T-cell (primary cell): ENCODE measurements at regions not wholly inside any gene's neighbourhood (a gene's known extent, or its start where the extent isn't known, plus 50 kb on each side); places are given as distances from the start of the nearest gene placed in this dataset.

Experiments
- ATAC-seq, 4 experiments: fragments of 200-7000 bp in 3 of 4; fragments of 150-1000 bp in 1 of 4; cut with Tn5 transposase; replicated peaks in 1 of 4; 1 replicate in 3 of 4; 2 replicates in 1 of 4; pipeline ENCODE4 v1.10.0; 2021; ENCODE audit warnings: moderate library complexity in 3 of 4, mild to moderate bottlenecking in 2 of 4, moderate number of reproducible peaks in 1 of 4
- CTCF ChIA-PET, 2 donors: fragments of 300-600 bp; sonication (Branson Sonifier 250); formaldehyde crosslinking; loops; one replicate each; lab custom pipeline; 2022; ENCODE audit warnings: antibody characterized with exemption in 2 of 2; lab: Charles Lee
- POLR2A ChIA-PET, 2 donors: fragments of 300-600 bp; sonication (Branson Sonifier 250); formaldehyde crosslinking; loops; one replicate each; lab custom pipeline; 2022; ENCODE audit warnings: antibody characterized with exemption in 2 of 2; lab: Charles Lee
- DNase-seq, 35 experiments: peaks; one replicate each; pipeline versions ENCODE4 v3.0.0 to v3.0.0-alpha.2; 2013 to 2023
- H3K27ac ChIP-seq: one replicate; pipeline ENCODE4 v1.5.1; 2013; ENCODE audit warnings: low read length
- H3K27me3 ChIP-seq, 2 experiments: replicated peaks in 1 of 2; 1 replicate in 1 of 2; 2 replicates in 1 of 2; pipeline versions ENCODE4 v1.6.1 to v1.7.0; 2013; ENCODE audit warnings: low read length in 1 of 2, mixed read lengths in 1 of 2; ENCODE audit not compliant: control insufficient read depth in 2 of 2, insufficient read depth in 2 of 2; ENCODE audit errors: extremely low read depth in 1 of 2
- H3K36me3 ChIP-seq, 2 donors: 1 replicate in 1 of 2; 2 replicates in 1 of 2; pipeline versions ENCODE4 v1.6.1 to v1.7.0; 2013; ENCODE audit warnings: low read length in 1 of 2; ENCODE audit not compliant: control insufficient read depth in 2 of 2, insufficient read depth in 1 of 2; ENCODE audit errors: extremely low read depth in 1 of 2
- H3K4me1 ChIP-seq, 2 experiments: 1 replicate in 1 of 2; 2 replicates in 1 of 2; pipeline versions ENCODE4 v1.6.1 to v1.7.0; 2013; ENCODE audit warnings: low read length in 2 of 2, mixed read lengths in 1 of 2; ENCODE audit not compliant: insufficient read depth in 2 of 2, control insufficient read depth in 1 of 2; ENCODE audit errors: extremely low read depth in 1 of 2
- H3K4me3 ChIP-seq, 2 donors: 1 replicate in 1 of 2; 2 replicates in 1 of 2; pipeline versions ENCODE4 v1.5.1 to v1.7.0; 2013; ENCODE audit warnings: mild to moderate bottlenecking in 2 of 2, low read length in 1 of 2, moderate library complexity in 1 of 2; ENCODE audit not compliant: control insufficient read depth in 1 of 2; ENCODE audit errors: extremely low read depth in 1 of 2
- H3K9me3 ChIP-seq: 2 replicates; pipeline ENCODE4 v1.7.0; 2013
- H3K27ac Mint-ChIP-seq, 2 donors: one replicate each; pipeline ENCODE4 v1.8.0; 2020 to 2021; ENCODE audit warnings: mild to moderate bottlenecking in 2 of 2, mixed read lengths in 2 of 2
- H3K27me3 Mint-ChIP-seq, 2 donors: one replicate each; pipeline ENCODE4 v1.8.0; 2021 to 2022; ENCODE audit warnings: mixed read lengths in 2 of 2
- H3K36me3 Mint-ChIP-seq: one replicate; pipeline ENCODE4 v1.8.0; 2021; ENCODE audit warnings: mixed read lengths
- H3K4me1 Mint-ChIP-seq, 3 donors: one replicate each; pipeline ENCODE4 v1.8.0; 2020 to 2022; ENCODE audit warnings: mixed read lengths in 3 of 3, mild to moderate bottlenecking in 1 of 3
- H3K4me3 Mint-ChIP-seq, 3 donors: one replicate each; pipeline ENCODE4 v1.8.0; 2020 to 2022; ENCODE audit warnings: mild to moderate bottlenecking in 3 of 3, mixed read lengths in 3 of 3, moderate library complexity in 3 of 3
- H3K9me3 Mint-ChIP-seq, 3 donors: one replicate each; pipeline ENCODE4 v1.8.0; 2020 to 2022; ENCODE audit warnings: mixed read lengths in 3 of 3
- WGBS: methylation state at CpG from one replicate; pipeline ENCODE4 v1.1.5; 2013; ENCODE audit warnings: missing lambda C conversion rate; ENCODE audit not compliant: insufficient coverage; 5-methylcytosine and 5-hydroxymethylcytosine counted together

DNA sequence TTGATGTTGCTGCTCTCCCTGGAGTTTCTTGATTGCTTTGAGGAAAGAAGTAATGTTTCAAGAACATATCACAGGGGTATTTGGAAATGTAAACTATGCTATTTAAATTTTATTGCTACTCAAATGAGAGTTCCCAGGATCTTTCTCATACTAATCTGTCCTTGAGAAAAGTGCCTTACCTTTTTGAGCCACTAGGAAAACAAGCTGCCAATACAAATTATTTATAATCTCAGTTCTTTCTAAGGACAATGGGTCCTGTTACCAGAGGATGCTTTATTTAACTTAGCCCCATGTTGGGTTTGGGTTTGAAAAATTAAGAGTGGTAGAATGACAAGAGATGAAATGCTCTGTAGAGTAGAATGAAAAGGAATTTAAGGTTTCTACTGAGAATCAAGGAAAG is 258.2 kb upstream of the PRKD1 start:
- Mint-ChIP-seq H3K4me1 (no peaks in the 10 kb centered on the region), H3K27me3 (no peaks in the 10 kb centered on the region), H3K4me3 (no peak overlapping the region), H3K9me3 (peaks cover 0 to 16% (median 4%) of the 10 kb centered on the region in 3 donors), H3K36me3 (no peaks in the 10 kb centered on the region), H3K27ac (no peak overlapping the region)
- POLR2A ChIA-PET: interaction anchor here in 1 of 2 donors (0.6 kb wide), 1 partner anchor 10 kb away, joined by 3 read pairs; no protein-coding TSS in a partner anchor
- CTCF ChIA-PET: no interaction called here
- DNase-seq (no peak), ATAC-seq (no peak)
- H3K4me1 ChIP-seq: no peaks in the 10 kb centered on the region
- no peaks in the 10 kb centered on the region for H3K27me3 ChIP-seq
- H3K36me3 ChIP-seq: no peaks in the 10 kb centered on the region
- no peaks in the 10 kb centered on the region for H3K9me3 ChIP-seq
- no peak overlapping the region for H3K4me3 ChIP-seq
- no peak overlapping the region for H3K27ac ChIP-seq

DNA sequence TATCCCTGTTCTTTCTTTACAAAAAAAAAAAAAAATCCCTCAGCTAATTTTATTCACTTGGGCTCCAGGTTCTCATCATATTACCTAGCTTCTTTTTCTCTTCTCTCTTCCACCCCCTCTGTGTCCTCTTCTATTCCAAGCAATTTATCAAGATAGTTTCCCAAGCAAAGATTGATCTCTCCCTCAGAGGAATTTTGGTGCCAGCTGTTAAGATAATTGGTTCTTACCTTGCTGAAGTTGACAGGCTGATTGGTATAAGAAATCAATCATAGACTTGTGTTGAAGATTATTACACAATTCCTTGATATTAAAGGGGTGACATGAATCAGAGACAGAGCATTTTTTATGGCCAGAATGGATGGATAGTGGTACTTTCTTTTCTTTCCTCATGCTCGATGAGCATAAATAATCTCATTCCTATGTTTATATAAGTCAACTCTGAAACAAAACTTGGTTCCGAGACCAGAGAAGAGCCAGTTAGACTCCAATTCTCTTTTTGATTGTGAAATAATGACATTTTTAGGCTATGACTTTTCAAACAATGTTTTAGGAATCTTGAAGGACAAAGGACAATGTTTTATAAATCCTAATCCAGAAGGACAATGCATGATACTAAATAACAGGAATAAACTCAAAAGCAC is 264.1 kb upstream of the PRKD1 start:
- ATAC-seq (no peak), DNase-seq (no peak)
- Mint-ChIP-seq H3K27ac (no peak overlapping the region), H3K36me3 (no peaks in the 10 kb centered on the region), H3K27me3 (no peaks in the 10 kb centered on the region), H3K4me3 (no peak overlapping the region), H3K4me1 (no peaks in the 10 kb centered on the region), H3K9me3 (peaks cover 0 to 12% (median 4%) of the 10 kb centered on the region in 3 donors)
- ChIA-PET CTCF (no interaction called here), POLR2A (no interaction called here)
- Histone ChIP-seq H3K27ac (no peak overlapping the region), H3K9me3 (no peaks in the 10 kb centered on the region), H3K4me3 (no peak overlapping the region), H3K36me3 (no peaks in the 10 kb centered on the region), H3K4me1 (no peaks in the 10 kb centered on the region), H3K27me3 (no peaks in the 10 kb centered on the region)
- no CpG with 5 or more reads among the region's 2 CpGs for WGBS

DNA sequence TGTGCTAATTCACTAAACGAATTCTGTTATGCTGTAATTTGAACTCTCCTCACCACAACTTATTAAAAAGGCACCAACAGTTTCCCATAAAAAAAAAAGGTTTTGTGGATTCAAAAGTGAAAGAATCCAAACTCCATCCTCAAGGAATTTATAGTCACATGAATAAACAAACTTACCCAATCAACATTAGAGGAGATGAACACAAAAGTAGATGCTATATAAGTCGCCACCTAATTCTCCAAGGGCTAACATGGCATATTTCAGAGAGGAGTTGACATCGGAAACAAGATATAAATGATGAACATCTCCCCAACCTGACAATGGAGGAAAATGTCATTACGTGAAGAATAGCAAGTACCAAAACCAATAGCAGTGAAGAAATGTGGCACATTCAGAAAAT is 265.5 kb upstream of the PRKD1 start:
- H3K27ac ChIP-seq: no peak overlapping the region
- H3K27me3 Mint-ChIP-seq: no peaks in the 10 kb centered on the region
- H3K27ac Mint-ChIP-seq: no peak overlapping the region
- ChIA-PET POLR2A (no interaction called here), CTCF (no interaction called here)
- peaks cover 0 to 12% (median 4%) of the 10 kb centered on the region in 3 donors for H3K9me3 Mint-ChIP-seq
- H3K36me3 Mint-ChIP-seq: no peaks in the 10 kb centered on the region
- H3K4me1 Mint-ChIP-seq: no peaks in the 10 kb centered on the region
- H3K27me3 ChIP-seq: no peaks in the 10 kb centered on the region
- H3K4me1 ChIP-seq: no peaks in the 10 kb centered on the region
- DNase-seq (no peak), ATAC-seq (no peak)
- no peak overlapping the region for H3K4me3 Mint-ChIP-seq
- no peak overlapping the region for H3K4me3 ChIP-seq
- H3K36me3 ChIP-seq: no peaks in the 10 kb centered on the region
- no CpG with 5 or more reads among the region's 4 CpGs for WGBS
- no peaks in the 10 kb centered on the region for H3K9me3 ChIP-seq

DNA sequence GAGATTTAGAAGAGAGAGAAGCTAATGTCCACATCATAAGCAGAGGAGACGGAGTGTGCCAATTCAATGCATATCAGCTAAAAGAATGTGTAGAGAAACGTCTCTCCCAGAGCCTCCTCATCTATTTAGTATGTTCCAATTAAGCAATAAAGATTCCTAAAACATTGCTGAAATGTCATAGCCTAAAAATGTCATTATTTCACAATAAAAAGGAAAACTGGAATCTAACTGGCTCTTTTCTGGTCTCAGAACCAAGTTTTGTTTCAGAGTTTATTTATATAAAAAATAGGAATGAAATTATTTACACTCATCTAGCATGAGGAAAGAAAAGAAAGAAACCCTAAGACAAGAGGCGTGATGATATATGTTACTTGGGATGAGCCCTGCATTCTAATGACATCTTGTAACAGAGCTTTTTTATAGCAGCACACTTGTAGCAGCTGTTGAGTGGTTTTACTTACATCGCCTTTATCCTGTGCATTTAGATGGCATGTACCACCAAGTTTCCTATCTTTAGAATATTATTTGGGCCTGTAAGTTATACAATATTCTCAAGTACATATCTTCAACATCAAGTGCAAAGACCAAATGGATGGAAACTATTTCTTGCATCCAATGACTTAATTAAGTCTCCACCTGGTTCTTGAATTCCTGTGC is 266.3 kb upstream of the PRKD1 start:
- Histone ChIP-seq H3K4me3 (no peak overlapping the region), H3K27ac (no peak overlapping the region), H3K27me3 (no peaks in the 10 kb centered on the region), H3K9me3 (no peaks in the 10 kb centered on the region), H3K4me1 (no peaks in the 10 kb centered on the region), H3K36me3 (no peaks in the 10 kb centered on the region)
- H3K4me1 Mint-ChIP-seq: no peaks in the 10 kb centered on the region
- ChIA-PET CTCF (no interaction called here), POLR2A (no interaction called here)
- H3K9me3 Mint-ChIP-seq: peaks cover 0 to 12% (median 4%) of the 10 kb centered on the region in 3 donors
- no peaks in the 10 kb centered on the region for H3K36me3 Mint-ChIP-seq
- DNase-seq (no peak), ATAC-seq (no peak)
- H3K27ac Mint-ChIP-seq: no peak overlapping the region
- no peaks in the 10 kb centered on the region for H3K27me3 Mint-ChIP-seq
- H3K4me3 Mint-ChIP-seq: no peak overlapping the region
- 67% methylated on average over 1 of the region's 4 CpGs for WGBS

DNA sequence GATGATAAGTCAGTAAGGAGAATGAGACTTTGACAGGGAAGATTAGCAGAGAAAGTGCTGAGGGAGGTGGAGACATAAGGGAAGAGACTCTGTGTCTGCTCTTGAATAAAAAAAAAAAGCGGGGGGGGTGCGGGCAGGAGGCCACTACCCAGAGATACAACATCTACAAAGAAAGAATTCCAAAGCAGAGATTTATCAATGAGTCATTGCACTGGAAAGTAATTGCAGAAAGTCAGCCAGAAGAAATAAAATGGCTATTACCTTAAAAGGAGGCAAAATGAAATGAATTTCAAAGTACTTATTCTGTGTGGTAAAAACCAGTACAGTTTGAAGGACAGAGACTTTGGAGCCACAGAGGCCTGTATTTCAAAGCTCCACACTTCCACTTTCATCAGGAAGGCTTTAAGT is 267.1 kb upstream of the PRKD1 start:
- WGBS: no CpG with 5 or more reads among the region's 2 CpGs
- Mint-ChIP-seq H3K4me1 (no peaks in the 10 kb centered on the region), H3K27ac (no peak overlapping the region), H3K9me3 (peaks cover 0 to 8% (median 4%) of the 10 kb centered on the region in 3 donors), H3K36me3 (no peaks in the 10 kb centered on the region), H3K4me3 (no peak overlapping the region), H3K27me3 (no peaks in the 10 kb centered on the region)
- Histone ChIP-seq H3K36me3 (no peaks in the 10 kb centered on the region), H3K4me1 (no peaks in the 10 kb centered on the region), H3K4me3 (no peak overlapping the region), H3K9me3 (no peaks in the 10 kb centered on the region), H3K27me3 (no peaks in the 10 kb centered on the region), H3K27ac (no peak overlapping the region)
- DNase-seq: no peak
- POLR2A ChIA-PET: no interaction called here
- CTCF ChIA-PET: no interaction called here
- no peak for ATAC-seq

DNA sequence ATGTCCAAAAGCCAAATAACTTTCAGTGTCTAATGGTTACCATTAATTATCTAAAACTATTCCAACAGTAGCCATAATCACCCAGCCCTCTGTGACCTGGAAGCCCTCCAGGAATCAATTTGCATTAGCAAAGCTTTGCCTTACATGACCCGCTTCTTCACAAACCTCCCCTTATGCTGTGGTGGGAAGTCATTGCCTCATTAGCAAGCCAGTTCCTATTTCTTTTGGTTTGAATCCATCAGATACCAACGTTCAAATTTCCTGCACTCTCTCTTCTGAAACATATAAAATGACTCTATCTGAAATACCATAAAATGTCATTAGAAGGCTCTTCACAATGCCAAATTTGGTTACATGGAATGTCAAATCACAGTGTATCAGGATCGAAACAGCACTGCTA is 268.3 kb upstream of the PRKD1 start:
- no peak for ATAC-seq
- no peaks in the 10 kb centered on the region for H3K27me3 ChIP-seq
- no peaks in the 10 kb centered on the region for H3K36me3 Mint-ChIP-seq
- ChIA-PET POLR2A (interaction anchor here in 1 of 2 donors (0.6 kb wide), 1 partner anchor 10 kb away, joined by 3 read pairs; no protein-coding TSS in a partner anchor), CTCF (no interaction called here)
- H3K4me1 ChIP-seq: no peaks in the 10 kb centered on the region
- H3K27ac Mint-ChIP-seq: no peak overlapping the region
- no peak for DNase-seq
- no peak overlapping the region for H3K4me3 Mint-ChIP-seq
- peaks cover 0 to 2% (median 0%) of the 10 kb centered on the region in 3 donors for H3K9me3 Mint-ChIP-seq
- H3K4me3 ChIP-seq: no peak overlapping the region
- no peaks in the 10 kb centered on the region for H3K9me3 ChIP-seq
- no peaks in the 10 kb centered on the region for H3K36me3 ChIP-seq
- no peaks in the 10 kb centered on the region for H3K27me3 Mint-ChIP-seq
- no peak overlapping the region for H3K27ac ChIP-seq
- H3K4me1 Mint-ChIP-seq: no peaks in the 10 kb centered on the region
- 100% methylated on average over 1 of the region's 3 CpGs for WGBS
